ENCODE measurements at regions not wholly inside any gene's neighbourhood (a gene's known extent, or its start where the extent isn't known, plus 50 kb on each side); places are given as distances from the start of the nearest gene placed in this dataset.

DNA sequence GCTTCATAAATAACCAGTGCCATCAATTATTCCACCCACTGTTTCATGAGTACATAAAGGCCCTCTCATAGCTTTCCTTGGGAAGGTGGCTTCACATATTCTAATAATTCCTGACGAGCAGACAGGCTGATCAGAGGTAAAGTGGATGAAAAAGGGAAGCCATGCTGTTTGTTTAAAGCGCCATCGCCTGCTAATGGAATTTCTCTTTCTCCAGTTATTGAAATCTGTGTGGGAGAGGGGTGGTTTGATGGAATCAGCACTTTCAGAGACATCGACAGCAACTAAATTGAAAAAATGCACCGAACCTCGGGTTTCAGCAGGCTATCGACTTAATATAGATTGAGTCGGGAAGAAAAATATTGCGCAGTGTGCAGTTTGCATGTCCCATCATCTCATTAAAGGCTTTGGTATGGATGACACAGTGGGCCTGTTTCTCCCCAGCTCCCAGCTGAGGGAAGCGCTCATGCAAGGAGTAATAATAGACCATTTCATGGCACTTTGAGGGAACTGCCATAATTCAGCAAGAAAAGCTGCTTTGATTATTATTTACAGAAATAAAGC is 472.1 kb downstream of the RBFOX1 start:
- no peak for TF ChIP-seq EZH2phosphoT487 (conservative IDR thresholded peaks at IDR 0.05; ENCODE audit: low read length)
- TF ChIP-seq, protein P1, sequence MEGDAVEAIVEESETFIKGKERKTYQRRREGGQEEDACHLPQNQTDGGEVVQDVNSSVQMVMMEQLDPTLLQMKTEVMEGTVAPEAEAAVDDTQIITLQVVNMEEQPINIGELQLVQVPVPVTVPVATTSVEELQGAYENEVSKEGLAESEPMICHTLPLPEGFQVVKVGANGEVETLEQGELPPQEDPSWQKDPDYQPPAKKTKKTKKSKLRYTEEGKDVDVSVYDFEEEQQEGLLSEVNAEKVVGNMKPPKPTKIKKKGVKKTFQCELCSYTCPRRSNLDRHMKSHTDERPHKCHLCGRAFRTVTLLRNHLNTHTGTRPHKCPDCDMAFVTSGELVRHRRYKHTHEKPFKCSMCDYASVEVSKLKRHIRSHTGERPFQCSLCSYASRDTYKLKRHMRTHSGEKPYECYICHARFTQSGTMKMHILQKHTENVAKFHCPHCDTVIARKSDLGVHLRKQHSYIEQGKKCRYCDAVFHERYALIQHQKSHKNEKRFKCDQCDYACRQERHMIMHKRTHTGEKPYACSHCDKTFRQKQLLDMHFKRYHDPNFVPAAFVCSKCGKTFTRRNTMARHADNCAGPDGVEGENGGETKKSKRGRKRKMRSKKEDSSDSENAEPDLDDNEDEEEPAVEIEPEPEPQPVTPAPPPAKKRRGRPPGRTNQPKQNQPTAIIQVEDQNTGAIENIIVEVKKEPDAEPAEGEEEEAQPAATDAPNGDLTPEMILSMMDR (IDR thresholded peaks at IDR 0.05; ENCODE audit: insufficient read depth, low read length, poor library complexity, severe bottlenecking), result no peak
